ENCODE measurements at regions not wholly inside any gene's neighbourhood (a gene's known extent, or its start where the extent isn't known, plus 50 kb on each side); places are given as distances from the start of the nearest gene placed in this dataset.

DNA sequence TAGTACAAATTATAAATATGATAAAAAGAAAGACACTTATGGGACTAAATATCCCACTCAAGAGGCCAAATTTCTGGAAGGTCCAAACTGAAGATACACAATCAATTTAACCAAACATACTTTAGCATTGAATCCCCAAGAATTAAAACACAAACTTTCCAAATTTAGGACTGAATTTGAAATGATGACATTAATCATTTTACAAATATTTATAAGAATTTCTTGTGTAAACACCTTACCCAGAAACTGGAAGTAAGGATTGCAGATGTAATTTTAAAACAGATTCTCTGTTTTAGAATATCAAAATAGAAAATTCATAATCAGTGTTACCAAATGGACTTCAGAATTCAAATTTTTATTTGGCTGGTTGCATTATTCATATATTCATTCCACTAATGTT is 588.2 kb upstream of the KCND2 start:
- TF ChIP-seq, protein P1, sequence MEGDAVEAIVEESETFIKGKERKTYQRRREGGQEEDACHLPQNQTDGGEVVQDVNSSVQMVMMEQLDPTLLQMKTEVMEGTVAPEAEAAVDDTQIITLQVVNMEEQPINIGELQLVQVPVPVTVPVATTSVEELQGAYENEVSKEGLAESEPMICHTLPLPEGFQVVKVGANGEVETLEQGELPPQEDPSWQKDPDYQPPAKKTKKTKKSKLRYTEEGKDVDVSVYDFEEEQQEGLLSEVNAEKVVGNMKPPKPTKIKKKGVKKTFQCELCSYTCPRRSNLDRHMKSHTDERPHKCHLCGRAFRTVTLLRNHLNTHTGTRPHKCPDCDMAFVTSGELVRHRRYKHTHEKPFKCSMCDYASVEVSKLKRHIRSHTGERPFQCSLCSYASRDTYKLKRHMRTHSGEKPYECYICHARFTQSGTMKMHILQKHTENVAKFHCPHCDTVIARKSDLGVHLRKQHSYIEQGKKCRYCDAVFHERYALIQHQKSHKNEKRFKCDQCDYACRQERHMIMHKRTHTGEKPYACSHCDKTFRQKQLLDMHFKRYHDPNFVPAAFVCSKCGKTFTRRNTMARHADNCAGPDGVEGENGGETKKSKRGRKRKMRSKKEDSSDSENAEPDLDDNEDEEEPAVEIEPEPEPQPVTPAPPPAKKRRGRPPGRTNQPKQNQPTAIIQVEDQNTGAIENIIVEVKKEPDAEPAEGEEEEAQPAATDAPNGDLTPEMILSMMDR (IDR thresholded peaks at IDR 0.05; ENCODE audit: insufficient read depth, low read length) = no peak
- no peak for TF ChIP-seq POLR2AphosphoS5 (IDR thresholded peaks at IDR 0.05; ENCODE audit: low read depth)
- TF ChIP-seq, protein P2, sequence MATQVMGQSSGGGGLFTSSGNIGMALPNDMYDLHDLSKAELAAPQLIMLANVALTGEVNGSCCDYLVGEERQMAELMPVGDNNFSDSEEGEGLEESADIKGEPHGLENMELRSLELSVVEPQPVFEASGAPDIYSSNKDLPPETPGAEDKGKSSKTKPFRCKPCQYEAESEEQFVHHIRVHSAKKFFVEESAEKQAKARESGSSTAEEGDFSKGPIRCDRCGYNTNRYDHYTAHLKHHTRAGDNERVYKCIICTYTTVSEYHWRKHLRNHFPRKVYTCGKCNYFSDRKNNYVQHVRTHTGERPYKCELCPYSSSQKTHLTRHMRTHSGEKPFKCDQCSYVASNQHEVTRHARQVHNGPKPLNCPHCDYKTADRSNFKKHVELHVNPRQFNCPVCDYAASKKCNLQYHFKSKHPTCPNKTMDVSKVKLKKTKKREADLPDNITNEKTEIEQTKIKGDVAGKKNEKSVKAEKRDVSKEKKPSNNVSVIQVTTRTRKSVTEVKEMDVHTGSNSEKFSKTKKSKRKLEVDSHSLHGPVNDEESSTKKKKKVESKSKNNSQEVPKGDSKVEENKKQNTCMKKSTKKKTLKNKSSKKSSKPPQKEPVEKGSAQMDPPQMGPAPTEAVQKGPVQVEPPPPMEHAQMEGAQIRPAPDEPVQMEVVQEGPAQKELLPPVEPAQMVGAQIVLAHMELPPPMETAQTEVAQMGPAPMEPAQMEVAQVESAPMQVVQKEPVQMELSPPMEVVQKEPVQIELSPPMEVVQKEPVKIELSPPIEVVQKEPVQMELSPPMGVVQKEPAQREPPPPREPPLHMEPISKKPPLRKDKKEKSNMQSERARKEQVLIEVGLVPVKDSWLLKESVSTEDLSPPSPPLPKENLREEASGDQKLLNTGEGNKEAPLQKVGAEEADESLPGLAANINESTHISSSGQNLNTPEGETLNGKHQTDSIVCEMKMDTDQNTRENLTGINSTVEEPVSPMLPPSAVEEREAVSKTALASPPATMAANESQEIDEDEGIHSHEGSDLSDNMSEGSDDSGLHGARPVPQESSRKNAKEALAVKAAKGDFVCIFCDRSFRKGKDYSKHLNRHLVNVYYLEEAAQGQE (IDR thresholded peaks at IDR 0.05; ENCODE audit: insufficient replicate concordance, low read depth) = no peak
- no peak for TF ChIP-seq SPI1 (IDR thresholded peaks at IDR 0.05; ENCODE audit: borderline replicate concordance, low read depth)
- no peak for TF ChIP-seq GABPA (IDR thresholded peaks at IDR 0.05; ENCODE audit: low read depth)
